Lower leg skin (tissue), 3 donors: ENCODE measurements at regions not wholly inside any gene's neighbourhood (a gene's known extent, or its start where the extent isn't known, plus 50 kb on each side); places are given as distances from the start of the nearest gene placed in this dataset.

ENCODE experiments used
- POLR2A ChIP-seq, 2 donors: fragments of 450-650 bp; IDR thresholded peaks; one replicate each; pipeline ENCODE4 v1.6.1; 2016 to 2017; ENCODE audit warnings: antibody characterized with exemption in 2 of 2, mild to moderate bottlenecking in 1 of 2, moderate library complexity in 1 of 2
- TF ChIP-seq, protein P1 (sequence below), 3 donors: fragments of 450-650 bp; IDR thresholded peaks; one replicate each; pipeline ENCODE4 v1.5.1; 2016; ENCODE audit warnings: antibody characterized with exemption in 3 of 3, mild to moderate bottlenecking in 3 of 3, moderate library complexity in 2 of 3

DNA sequence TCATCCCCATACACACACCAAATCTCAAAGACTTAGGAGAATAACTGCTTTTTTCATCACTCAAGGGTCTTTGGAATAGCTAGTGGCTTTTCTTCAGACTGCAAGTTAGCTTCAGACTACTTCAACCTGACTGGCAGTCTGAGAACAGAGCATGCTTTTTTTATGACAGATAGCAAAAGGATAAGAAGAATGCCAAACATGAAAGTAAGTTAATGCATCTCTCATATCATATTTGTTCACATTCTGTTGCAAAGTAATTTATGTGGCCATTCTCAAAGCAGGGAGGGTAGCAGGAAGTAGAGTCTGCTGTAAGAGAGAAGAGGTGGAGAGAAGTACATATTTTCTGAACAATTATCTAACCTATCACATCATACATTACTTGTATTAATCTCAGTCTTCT lies 544.4 kb downstream of the ZPLD1 start:
- no peak for TF ChIP-seq POLR2A (IDR thresholded peaks at IDR 0.05)
- TF ChIP-seq, protein P1, sequence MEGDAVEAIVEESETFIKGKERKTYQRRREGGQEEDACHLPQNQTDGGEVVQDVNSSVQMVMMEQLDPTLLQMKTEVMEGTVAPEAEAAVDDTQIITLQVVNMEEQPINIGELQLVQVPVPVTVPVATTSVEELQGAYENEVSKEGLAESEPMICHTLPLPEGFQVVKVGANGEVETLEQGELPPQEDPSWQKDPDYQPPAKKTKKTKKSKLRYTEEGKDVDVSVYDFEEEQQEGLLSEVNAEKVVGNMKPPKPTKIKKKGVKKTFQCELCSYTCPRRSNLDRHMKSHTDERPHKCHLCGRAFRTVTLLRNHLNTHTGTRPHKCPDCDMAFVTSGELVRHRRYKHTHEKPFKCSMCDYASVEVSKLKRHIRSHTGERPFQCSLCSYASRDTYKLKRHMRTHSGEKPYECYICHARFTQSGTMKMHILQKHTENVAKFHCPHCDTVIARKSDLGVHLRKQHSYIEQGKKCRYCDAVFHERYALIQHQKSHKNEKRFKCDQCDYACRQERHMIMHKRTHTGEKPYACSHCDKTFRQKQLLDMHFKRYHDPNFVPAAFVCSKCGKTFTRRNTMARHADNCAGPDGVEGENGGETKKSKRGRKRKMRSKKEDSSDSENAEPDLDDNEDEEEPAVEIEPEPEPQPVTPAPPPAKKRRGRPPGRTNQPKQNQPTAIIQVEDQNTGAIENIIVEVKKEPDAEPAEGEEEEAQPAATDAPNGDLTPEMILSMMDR (IDR thresholded peaks at IDR 0.05) = no peak
